GM12878 (cell line): ENCODE measurements at regions not wholly inside any gene's neighbourhood (a gene's known extent, or its start where the extent isn't known, plus 50 kb on each side); places are given as distances from the start of the nearest gene placed in this dataset.

ENCODE experiments used
- ATAC-seq: fragments of 200-7000 bp; cut with Tn5 transposase; 3 replicates; pipeline ENCODE4 v1.9.1; 2020; ENCODE audit warnings: mild to moderate bottlenecking, moderate library complexity
- BruUV-seq: library from RNA; stranded (reverse); fragments of 400-500 nt; replicated peaks from 2 replicates; lab custom pipeline; 2021; lab: Mats Ljungman, UMichigan
- CTCF ChIA-PET: fragments of 300-600 bp; sonication (Branson Sonifier 250); formaldehyde crosslinking; extraction: SDS; loops from one replicate; lab custom pipeline; 2021; ENCODE audit warnings: inconsistent platforms; lab: Yijun Ruan, JAX
- POLR2A ChIA-PET: fragments of 350-600 bp; formaldehyde crosslinking; extraction: SDS; loops from one replicate; lab custom pipeline; 2021; ENCODE audit warnings: inconsistent platforms; lab: Charles Lee
- RAD21 ChIA-PET: fragments of 300-600 bp; sonication (Branson Sonifier 250); formaldehyde crosslinking; loops from one replicate; lab custom pipeline; 2023; ENCODE audit warnings: antibody characterized with exemption; ENCODE audit not compliant: unreplicated experiment; lab: Charles Lee
- SMC1A ChIA-PET: fragments of 300-600 bp; sonication (Branson Sonifier 250); formaldehyde crosslinking; loops from one replicate; lab custom pipeline; 2023; ENCODE audit not compliant: unreplicated experiment, uncharacterized antibody; lab: Charles Lee
- DNase-seq: peaks from one replicate; pipeline ENCODE4 v3.0.0-alpha.2; 2011; ENCODE audit warnings: low read depth, low spot score
- FAIRE-seq: peaks from 3 replicates; lab custom pipeline; 2011; peaks lifted over from hg19 to GRCh38; lab: Jason Lieb, UNC
- H2AFZ ChIP-seq: 2 replicates; pipeline ENCODE4 v1.6.0; 2011; ENCODE audit warnings: low read depth, low read length, control low read depth; ENCODE audit not compliant: control insufficient read depth
- H3K27ac ChIP-seq: 2 replicates; pipeline ENCODE4 v1.5.1; 2011; ENCODE audit warnings: control low read depth; ENCODE audit not compliant: control insufficient read depth, insufficient read depth
- H3K27me3 ChIP-seq, 2 experiments: replicated peaks in 1 of 2; 2 replicates each; pipeline versions ENCODE4 v1.6.0 to v1.6.1; 2011; ENCODE audit warnings: low read length in 1 of 2; ENCODE audit not compliant: control insufficient read depth in 2 of 2, insufficient read depth in 2 of 2
- H3K36me3 ChIP-seq, 2 experiments: 2 replicates each; pipeline ENCODE4 v1.5.1; 2011; ENCODE audit warnings: low read length in 1 of 2; ENCODE audit not compliant: control insufficient read depth in 2 of 2, insufficient read depth in 2 of 2
- H3K4me1 ChIP-seq: 2 replicates; pipeline ENCODE4 v1.6.1; 2011; ENCODE audit warnings: mild to moderate bottlenecking, low read length, moderate library complexity, mixed read lengths; ENCODE audit not compliant: control insufficient read depth, insufficient read depth
- H3K4me2 ChIP-seq: 2 replicates; pipeline ENCODE4 v1.6.0; 2011; ENCODE audit warnings: control low read depth; ENCODE audit not compliant: control insufficient read depth, insufficient read depth
- H3K4me3 ChIP-seq: fragments of 200-600 bp; sonication (generic); 2 replicates; pipeline ENCODE4 v1.5.1; 2016
- H3K79me2 ChIP-seq: 2 replicates; pipeline ENCODE4 v1.6.0; 2011; ENCODE audit warnings: low read length; ENCODE audit not compliant: control insufficient read depth, insufficient read depth
- H3K9ac ChIP-seq: 2 replicates; pipeline ENCODE4 v1.8.0; 2011; ENCODE audit warnings: low read length, control low read depth, mixed read lengths; ENCODE audit not compliant: control insufficient read depth, insufficient read depth
- H3K9me3 ChIP-seq: replicated peaks from 3 replicates; pipeline ENCODE4 v1.5.1; 2011; ENCODE audit warnings: mild to moderate bottlenecking, low read length; ENCODE audit not compliant: control insufficient read depth, insufficient read depth
- H4K20me1 ChIP-seq: 2 replicates; pipeline ENCODE4 v1.6.0; 2011; ENCODE audit not compliant: control insufficient read depth, insufficient read depth
- ELK1 ChIP-seq: IDR thresholded peaks from 2 replicates; pipeline ENCODE4 v1.6.1; 2012; ENCODE audit warnings: low read depth, low read length, improper control_type of control experiment
- EP300 ChIP-seq, 2 experiments: fragments of 150-350 bp in 1 of 2; IDR thresholded peaks; 2 replicates each; pipeline ENCODE4 v1.6.1; 2011 to 2012; ENCODE audit warnings: low read depth in 2 of 2, low read length in 2 of 2, borderline replicate concordance in 1 of 2, improper control_type of control experiment in 1 of 2, inconsistent platforms in 1 of 2; ENCODE audit not compliant: control insufficient read depth in 1 of 2
- HDGF ChIP-seq: fragments of 450-650 bp; IDR thresholded peaks from 2 replicates; pipeline ENCODE4 v1.6.1; 2016; ENCODE audit warnings: antibody characterized with exemption
- JUNB ChIP-seq: IDR thresholded peaks from 2 replicates; pipeline ENCODE4 v1.6.1; 2016; ENCODE audit warnings: antibody characterized with exemption, mild to moderate bottlenecking
- KAT2A ChIP-seq: conservative IDR thresholded peaks from 2 replicates; pipeline ENCODE4 v1.6.1; 2011; ENCODE audit warnings: low read depth, low read length; ENCODE audit not compliant: control insufficient read depth
- MTA3 ChIP-seq: IDR thresholded peaks from 2 replicates; pipeline ENCODE4 v1.6.1; 2012; ENCODE audit warnings: low read length, inconsistent platforms, borderline replicate concordance
- NFYA ChIP-seq: IDR thresholded peaks from 2 replicates; pipeline ENCODE4 v1.6.1; 2011; ENCODE audit warnings: low read depth, mild to moderate bottlenecking, low read length, improper control_type of control experiment, borderline replicate concordance
- NKRF ChIP-seq: fragments of 450-650 bp; conservative IDR thresholded peaks from 2 replicates; pipeline ENCODE4 v1.6.1; 2017; ENCODE audit warnings: mild to moderate bottlenecking, moderate library complexity
- PKNOX1 ChIP-seq: fragments of 450-650 bp; IDR thresholded peaks from 2 replicates; pipeline ENCODE4 v1.6.1; 2016; ENCODE audit warnings: mild to moderate bottlenecking
- RAD21 ChIP-seq: IDR thresholded peaks from 2 replicates; pipeline ENCODE4 v1.6.1; 2011; ENCODE audit warnings: mild to moderate bottlenecking, low read depth, low read length, moderate library complexity; ENCODE audit not compliant: insufficient read depth
- RFX5 ChIP-seq: IDR thresholded peaks from 2 replicates; pipeline ENCODE4 v1.6.1; 2011; ENCODE audit warnings: low read depth, low read length, improper control_type of control experiment
- USF2 ChIP-seq: IDR thresholded peaks from 2 replicates; pipeline ENCODE4 v1.6.1; 2011; ENCODE audit warnings: low read depth, low read length, improper control_type of control experiment, borderline replicate concordance
- ZZZ3 ChIP-seq: IDR thresholded peaks from 2 replicates; pipeline ENCODE4 v1.6.1; 2011; ENCODE audit warnings: low read depth; ENCODE audit not compliant: control insufficient read depth, insufficient read length
- WGBS: methylation state at CpG from one replicate; pipeline ENCODE4 v1.1.6; 2016; ENCODE audit warnings: low lambda C conversion rate; ENCODE audit not compliant: insufficient replicate concordance, insufficient coverage; ENCODE audit errors: missing lambda C conversion rate; 5-methylcytosine and 5-hydroxymethylcytosine counted together
- in situ Hi-C: fragments of 300-500 bp; cut with MboI; formaldehyde crosslinking; loops from 9 replicates; pipeline ENCODE4 v1.14.3; 2018; ENCODE audit warnings: mixed read lengths
- intact Hi-C: fragments of 100-400 bp; cut with micrococcal nuclease; formaldehyde crosslinking; loops from one replicate; pipeline ENCODE4 v1.14.2; 2022; ENCODE audit not compliant: unreplicated experiment

GRCh38 chr10:61271127-61271780, 181.9 kb downstream of the TMEM26 start (continued):
- no peak for TF ChIP-seq NKRF
- TF ChIP-seq NFYA, result no peak

GRCh38 chr10:61263518-61263917, 189.7 kb downstream of the TMEM26 start:
- POLR2A ChIA-PET, result no interaction called here
- Histone ChIP-seq H3K4me3 (no peak overlapping the region), H3K4me2 (no peak overlapping the region), H4K20me1 (no peaks in the 10 kb centered on the region), H3K9me3 (no peaks in the 10 kb centered on the region), H3K36me3 (no peaks in the 10 kb centered on the region), H3K9ac (no peak overlapping the region), H3K79me2 (no peaks in the 10 kb centered on the region), H2AFZ (no peak overlapping the region), H3K27ac (no peak overlapping the region), H3K4me1 (no peaks in the 10 kb centered on the region), H3K27me3 (no peaks in the 10 kb centered on the region)
- ATAC-seq, result no peak
- SMC1A ChIA-PET, result no interaction called here
- intact Hi-C loops, result no loop called here
- BruUV-seq, result no TSS peak
- FAIRE-seq, result no peak
- RAD21 ChIA-PET, result interaction anchor here (0.6 kb wide), 1 partner anchor 122 kb away, joined by 3 read pairs; no protein-coding TSS in a partner anchor
- DNase-seq, result no peak
- WGBS, result 0% methylated on average over 1 of the region's 1 CpG
- in situ Hi-C loops, result no loop called here
- CTCF ChIA-PET, result no interaction called here
- TF ChIP-seq KAT2A (no peak), JUNB (no peak), PKNOX1 (no peak), MTA3 (no peak), ZZZ3 (no peak), HDGF (no peak), RFX5 (no peak), USF2 (no peak), RAD21 (no peak), ELK1 (no peak), EP300 (IDR thresholded peaks at IDR 0.05; ENCODE audit: borderline replicate concordance in 1 of 2, control insufficient read depth in 1 of 2, low read depth in 2 of 2, low read length in 2 of 2) (no peak)
